ENCODE measurements at regions not wholly inside any gene's neighbourhood (a gene's known extent, or its start where the extent isn't known, plus 50 kb on each side); places are given as distances from the start of the nearest gene placed in this dataset.
A peak's percentile ranks its signal among the peaks of the same experiment; 100 is the strongest.

GRCh38 chr12:41739066-41739465 lies 405.6 kb downstream of the GXYLT1 start:
- H3K9me3 ChIP-seq (ENCODE audit: insufficient read depth, low read depth, low read length) = no peaks in the 10 kb centered on the region
- H3K4me3 ChIP-seq (ENCODE audit: low read depth, low read length) = no peak overlapping the region
- peak in 1 of 2 donors; percentile 3 for DNase-seq
- no peak overlapping the region for H3K14ac ChIP-seq (ENCODE audit: low read length)
- H2BK12ac ChIP-seq (ENCODE audit: low read length) = no peak overlapping the region
- no peak overlapping the region for H2BK5ac ChIP-seq (ENCODE audit: low read depth, low read length, poor library complexity)
- H3K4me2 ChIP-seq (ENCODE audit: low read length) = no peak overlapping the region
- H2BK120ac ChIP-seq (ENCODE audit: insufficient read depth, low read length, poor library complexity) = no peak overlapping the region
- H2AK5ac ChIP-seq (ENCODE audit: low read length) = no peak overlapping the region
- H3K79me1 ChIP-seq (ENCODE audit: low read length) = peaks cover 4% of the 10 kb centered on the region
- peak overlapping the region; percentile 78 for H2AFZ ChIP-seq (ENCODE audit: insufficient read depth, low read length, poor library complexity)
- H3K18ac ChIP-seq (ENCODE audit: low read length) = no peak overlapping the region
- H3K79me2 ChIP-seq (ENCODE audit: control insufficient read depth, insufficient read depth, low read length, poor library complexity) = no peaks in the 10 kb centered on the region
- no CpG with 5 or more reads among the region's 3 CpGs for WGBS (ENCODE audit: extremely low coverage, insufficient coverage, insufficient read length)
- H4K12ac ChIP-seq (ENCODE audit: low read depth, low read length) = no peak overlapping the region
- no peaks in the 10 kb centered on the region for H3K4me1 ChIP-seq (ENCODE audit: control insufficient read depth in 1 of 2, insufficient read depth in 2 of 2, low read length in 2 of 2)
- no peak overlapping the region for H3K4ac ChIP-seq (ENCODE audit: low read depth, low read length)
- no peak overlapping the region for H3K27ac ChIP-seq (ENCODE audit: low read depth, low read length)
- no peak overlapping the region for H4K91ac ChIP-seq (ENCODE audit: low read depth, low read length)
- H4K8ac ChIP-seq (ENCODE audit: low read depth, low read length) = no peak overlapping the region
- H3K36me3 ChIP-seq (ENCODE audit: control insufficient read depth in 1 of 2, insufficient read depth in 2 of 2, low read length in 2 of 2) = no peaks in the 10 kb centered on the region
- no peaks in the 10 kb centered on the region for H3K27me3 ChIP-seq (ENCODE audit: insufficient read depth, low read length)
- H3K23ac ChIP-seq (ENCODE audit: low read length) = no peak overlapping the region
- no peak overlapping the region for H3K9ac ChIP-seq (ENCODE audit: low read length)

- H3K4me1 ChIP-seq (ENCODE audit: control insufficient read depth in 1 of 2, insufficient read depth in 2 of 2, low read length in 2 of 2) = no peaks in the 10 kb centered on the region
- H3K27ac ChIP-seq (ENCODE audit: low read depth, low read length) = no peak overlapping the region
- H3K9ac ChIP-seq (ENCODE audit: low read length) = no peak overlapping the region
- no peak overlapping the region for H2AFZ ChIP-seq (ENCODE audit: insufficient read depth, low read length, poor library complexity)
- no peaks in the 10 kb centered on the region for H3K9me3 ChIP-seq (ENCODE audit: insufficient read depth, low read depth, low read length)
- H4K8ac ChIP-seq (ENCODE audit: low read depth, low read length) = no peak overlapping the region
- H3K36me3 ChIP-seq (ENCODE audit: control insufficient read depth in 1 of 2, insufficient read depth in 2 of 2, low read length in 2 of 2) = no peaks in the 10 kb centered on the region
- H3K18ac ChIP-seq (ENCODE audit: low read length) = no peak overlapping the region
- no peak for DNase-seq
- no peaks in the 10 kb centered on the region for H3K79me2 ChIP-seq (ENCODE audit: control insufficient read depth, insufficient read depth, low read length, poor library complexity)
- no peak overlapping the region for H2BK12ac ChIP-seq (ENCODE audit: low read length)
- H2BK5ac ChIP-seq (ENCODE audit: low read depth, low read length, poor library complexity) = no peak overlapping the region
- no peak overlapping the region for H4K91ac ChIP-seq (ENCODE audit: low read depth, low read length)
- no peak overlapping the region for H4K12ac ChIP-seq (ENCODE audit: low read depth, low read length)
- H3K79me1 ChIP-seq (ENCODE audit: low read length) = peaks cover 4% of the 10 kb centered on the region
- H3K27me3 ChIP-seq (ENCODE audit: insufficient read depth, low read length) = no peaks in the 10 kb centered on the region
- H2AK5ac ChIP-seq (ENCODE audit: low read length) = no peak overlapping the region
- H3K4ac ChIP-seq (ENCODE audit: low read depth, low read length) = no peak overlapping the region
- no peak overlapping the region for H3K14ac ChIP-seq (ENCODE audit: low read length)
- H2BK120ac ChIP-seq (ENCODE audit: insufficient read depth, low read length, poor library complexity) = no peak overlapping the region
- H3K4me3 ChIP-seq (ENCODE audit: low read depth, low read length) = no peak overlapping the region
- no peak overlapping the region for H3K4me2 ChIP-seq (ENCODE audit: low read length)
- no CpG with 5 or more reads among the region's 3 CpGs for WGBS (ENCODE audit: extremely low coverage, insufficient coverage, insufficient read length)
- no peak overlapping the region for H3K23ac ChIP-seq (ENCODE audit: low read length)
Measured at GRCh38 chr12:41737423-41737822, 407.3 kb downstream of the GXYLT1 start.

DNA sequence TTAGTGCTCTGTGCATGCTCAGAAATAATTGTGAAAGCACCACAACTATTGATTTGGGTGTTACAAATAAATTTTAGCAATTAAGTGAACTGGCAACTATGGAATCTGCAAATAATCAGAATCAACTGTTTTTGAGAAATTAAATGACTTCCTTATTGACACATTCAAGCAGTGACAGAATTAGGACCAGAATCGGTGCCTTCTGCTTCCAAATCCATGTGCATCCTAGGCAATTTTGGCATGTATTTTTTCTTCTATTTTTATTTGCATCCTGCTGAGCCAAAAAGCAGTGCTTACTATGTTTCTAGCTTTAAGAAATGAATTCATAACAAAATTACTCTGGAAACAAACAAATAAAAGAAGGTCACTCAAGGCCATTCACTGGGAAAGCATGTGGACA lies 408.2 kb downstream of the GXYLT1 start:
- no peak for DNase-seq
- Histone ChIP-seq H3K9ac (ENCODE audit: low read length) (no peak overlapping the region), H3K27ac (ENCODE audit: low read depth, low read length) (no peak overlapping the region), H3K4me1 (ENCODE audit: control insufficient read depth in 1 of 2, insufficient read depth in 2 of 2, low read length in 2 of 2) (no peaks in the 10 kb centered on the region), H3K79me2 (ENCODE audit: control insufficient read depth, insufficient read depth, low read length, poor library complexity) (no peaks in the 10 kb centered on the region), H3K9me3 (ENCODE audit: insufficient read depth, low read depth, low read length) (no peaks in the 10 kb centered on the region), H3K36me3 (ENCODE audit: control insufficient read depth in 1 of 2, insufficient read depth in 2 of 2, low read length in 2 of 2) (no peaks in the 10 kb centered on the region), H4K8ac (ENCODE audit: low read depth, low read length) (no peak overlapping the region), H3K18ac (ENCODE audit: low read length) (no peak overlapping the region), H3K27me3 (ENCODE audit: insufficient read depth, low read length) (no peaks in the 10 kb centered on the region), H3K79me1 (ENCODE audit: low read length) (peaks cover 4% of the 10 kb centered on the region), H3K4me3 (ENCODE audit: low read depth, low read length) (no peak overlapping the region), H2BK12ac (ENCODE audit: low read length) (no peak overlapping the region), H3K4ac (ENCODE audit: low read depth, low read length) (no peak overlapping the region), H4K91ac (ENCODE audit: low read depth, low read length) (no peak overlapping the region), H3K23ac (ENCODE audit: low read length) (no peak overlapping the region), H3K14ac (ENCODE audit: low read length) (no peak overlapping the region), H2BK120ac (ENCODE audit: insufficient read depth, low read length, poor library complexity) (no peak overlapping the region), H4K12ac (ENCODE audit: low read depth, low read length) (no peak overlapping the region), H3K4me2 (ENCODE audit: low read length) (no peak overlapping the region), H2BK5ac (ENCODE audit: low read depth, low read length, poor library complexity) (no peak overlapping the region), H2AFZ (ENCODE audit: insufficient read depth, low read length, poor library complexity) (no peak overlapping the region), H2AK5ac (ENCODE audit: low read length) (no peak overlapping the region)
- WGBS (ENCODE audit: extremely low coverage, insufficient coverage, insufficient read length) = no CpG with 5 or more reads among the region's 1 CpG

DNA sequence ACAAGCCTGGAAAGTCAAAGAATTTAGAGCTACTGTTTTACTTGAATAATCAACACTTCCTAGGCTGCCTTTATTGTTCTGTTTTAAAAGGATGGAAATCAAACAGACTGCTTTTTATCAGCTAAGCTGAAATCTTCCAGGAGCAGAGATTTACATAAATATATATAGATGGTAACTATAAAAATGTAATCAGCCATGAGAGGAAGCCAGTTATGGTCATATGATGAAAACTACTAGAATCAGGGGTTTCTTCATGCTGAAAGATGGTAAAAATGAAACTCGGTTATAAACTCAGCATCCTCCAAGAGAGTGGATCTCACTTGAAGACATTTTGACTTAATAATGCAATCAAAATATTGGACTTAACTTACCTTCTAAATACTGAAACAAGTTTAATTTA lies 413.0 kb downstream of the GXYLT1 start:
- H2BK12ac ChIP-seq (ENCODE audit: low read length) = no peak overlapping the region
- no peaks in the 10 kb centered on the region for H3K36me3 ChIP-seq (ENCODE audit: control insufficient read depth in 1 of 2, insufficient read depth in 2 of 2, low read length in 2 of 2)
- no CpG with 5 or more reads among the region's 1 CpG for WGBS (ENCODE audit: extremely low coverage, insufficient coverage, insufficient read length)
- no peak overlapping the region for H2AFZ ChIP-seq (ENCODE audit: insufficient read depth, low read length, poor library complexity)
- H3K27ac ChIP-seq (ENCODE audit: low read depth, low read length) = no peak overlapping the region
- no peak overlapping the region for H3K4me3 ChIP-seq (ENCODE audit: low read depth, low read length)
- H4K91ac ChIP-seq (ENCODE audit: low read depth, low read length) = no peak overlapping the region
- H3K79me1 ChIP-seq (ENCODE audit: low read length) = no peaks in the 10 kb centered on the region
- H3K4me1 ChIP-seq (ENCODE audit: control insufficient read depth in 1 of 2, insufficient read depth in 2 of 2, low read length in 2 of 2) = no peaks in the 10 kb centered on the region
- H3K9me3 ChIP-seq (ENCODE audit: insufficient read depth, low read depth, low read length) = no peaks in the 10 kb centered on the region
- no peaks in the 10 kb centered on the region for H3K27me3 ChIP-seq (ENCODE audit: insufficient read depth, low read length)
- H3K14ac ChIP-seq (ENCODE audit: low read length) = no peak overlapping the region
- no peaks in the 10 kb centered on the region for H3K79me2 ChIP-seq (ENCODE audit: control insufficient read depth, insufficient read depth, low read length, poor library complexity)
- no peak overlapping the region for H3K4me2 ChIP-seq (ENCODE audit: low read length)
- H2BK120ac ChIP-seq (ENCODE audit: insufficient read depth, low read length, poor library complexity) = no peak overlapping the region
- H3K4ac ChIP-seq (ENCODE audit: low read depth, low read length) = no peak overlapping the region
- no peak overlapping the region for H3K23ac ChIP-seq (ENCODE audit: low read length)
- no peak for DNase-seq
- H2AK5ac ChIP-seq (ENCODE audit: low read length) = no peak overlapping the region
- no peak overlapping the region for H4K8ac ChIP-seq (ENCODE audit: low read depth, low read length)
- no peak overlapping the region for H3K18ac ChIP-seq (ENCODE audit: low read length)
- no peak overlapping the region for H3K9ac ChIP-seq (ENCODE audit: low read length)
- no peak overlapping the region for H4K12ac ChIP-seq (ENCODE audit: low read depth, low read length)
- no peak overlapping the region for H2BK5ac ChIP-seq (ENCODE audit: low read depth, low read length, poor library complexity)

All from trophoblast cell (in vitro differentiated cells and primary cell).